ENCODE measurements at regions not wholly inside any gene's neighbourhood (a gene's known extent, or its start where the extent isn't known, plus 50 kb on each side); places are given as distances from the start of the nearest gene placed in this dataset.

DNA sequence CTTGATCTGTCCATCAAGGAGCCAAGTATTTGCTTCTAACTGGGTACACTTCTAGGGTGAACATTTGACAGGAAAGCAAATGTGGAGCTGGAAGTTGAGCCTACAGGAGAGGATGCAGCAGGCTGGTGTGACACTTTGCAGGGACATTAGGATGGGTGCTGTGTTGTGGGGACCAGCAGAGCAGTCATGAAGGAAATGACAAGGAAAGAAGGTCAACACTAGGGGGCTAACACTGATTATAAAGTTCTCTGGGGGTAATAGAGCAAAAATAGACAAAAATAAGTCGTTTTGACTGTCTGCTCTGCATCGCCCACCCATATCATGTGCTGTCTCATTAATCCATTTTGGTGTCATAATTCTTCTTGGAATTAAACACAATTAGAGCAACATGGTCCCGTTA is 652.4 kb downstream of the STK39 start:
- Histone ChIP-seq H3K36me3 (no peaks in the 10 kb centered on the region), H3K4me3 (no peak overlapping the region), H3K27ac (replicated peaks in 1 of 4) (no peak overlapping the region), H3K9me3 (no peaks in the 10 kb centered on the region), H3K4me1 (no peaks in the 10 kb centered on the region), H3K27me3 (no peaks in the 10 kb centered on the region)
- TF ChIP-seq, protein P1, sequence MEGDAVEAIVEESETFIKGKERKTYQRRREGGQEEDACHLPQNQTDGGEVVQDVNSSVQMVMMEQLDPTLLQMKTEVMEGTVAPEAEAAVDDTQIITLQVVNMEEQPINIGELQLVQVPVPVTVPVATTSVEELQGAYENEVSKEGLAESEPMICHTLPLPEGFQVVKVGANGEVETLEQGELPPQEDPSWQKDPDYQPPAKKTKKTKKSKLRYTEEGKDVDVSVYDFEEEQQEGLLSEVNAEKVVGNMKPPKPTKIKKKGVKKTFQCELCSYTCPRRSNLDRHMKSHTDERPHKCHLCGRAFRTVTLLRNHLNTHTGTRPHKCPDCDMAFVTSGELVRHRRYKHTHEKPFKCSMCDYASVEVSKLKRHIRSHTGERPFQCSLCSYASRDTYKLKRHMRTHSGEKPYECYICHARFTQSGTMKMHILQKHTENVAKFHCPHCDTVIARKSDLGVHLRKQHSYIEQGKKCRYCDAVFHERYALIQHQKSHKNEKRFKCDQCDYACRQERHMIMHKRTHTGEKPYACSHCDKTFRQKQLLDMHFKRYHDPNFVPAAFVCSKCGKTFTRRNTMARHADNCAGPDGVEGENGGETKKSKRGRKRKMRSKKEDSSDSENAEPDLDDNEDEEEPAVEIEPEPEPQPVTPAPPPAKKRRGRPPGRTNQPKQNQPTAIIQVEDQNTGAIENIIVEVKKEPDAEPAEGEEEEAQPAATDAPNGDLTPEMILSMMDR (IDR thresholded peaks at IDR 0.05), result no peak
- TF ChIP-seq POLR2AphosphoS5 (IDR thresholded peaks at IDR 0.05) (no peak), EP300 (IDR thresholded peaks at IDR 0.05) (no peak), POLR2A (IDR thresholded peaks at IDR 0.05; ENCODE audit: low read depth) (no peak)
- WGBS, result 76% methylated on average over 3 of the region's 3 CpGs
- DNase-seq (ENCODE audit: extremely low spot score), result no peak
- intact Hi-C loops (cut with DNase I), result no loop called here

DNA sequence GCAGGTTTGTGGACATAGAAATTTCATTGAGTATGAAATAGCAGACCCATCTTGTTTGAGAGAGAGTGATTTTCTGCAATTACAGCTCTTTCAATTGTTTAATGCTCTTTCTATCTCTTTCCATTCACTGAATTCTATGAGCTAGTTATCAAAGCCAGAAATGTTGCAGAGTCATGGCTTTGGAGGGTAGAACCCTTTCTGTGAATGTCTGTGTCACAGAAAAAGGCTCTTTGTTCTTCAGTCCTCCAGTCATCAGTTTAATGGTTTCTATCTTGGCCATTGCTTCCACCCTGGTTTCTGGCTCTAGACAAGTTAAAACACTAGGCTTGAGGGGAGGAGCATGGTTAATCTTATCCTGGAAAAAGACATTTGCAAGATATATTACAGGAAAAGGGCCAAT is 655.0 kb downstream of the STK39 start:
- intact Hi-C loops (cut with DNase I), result no loop called here
- H3K9me3 ChIP-seq, result no peaks in the 10 kb centered on the region

DNA sequence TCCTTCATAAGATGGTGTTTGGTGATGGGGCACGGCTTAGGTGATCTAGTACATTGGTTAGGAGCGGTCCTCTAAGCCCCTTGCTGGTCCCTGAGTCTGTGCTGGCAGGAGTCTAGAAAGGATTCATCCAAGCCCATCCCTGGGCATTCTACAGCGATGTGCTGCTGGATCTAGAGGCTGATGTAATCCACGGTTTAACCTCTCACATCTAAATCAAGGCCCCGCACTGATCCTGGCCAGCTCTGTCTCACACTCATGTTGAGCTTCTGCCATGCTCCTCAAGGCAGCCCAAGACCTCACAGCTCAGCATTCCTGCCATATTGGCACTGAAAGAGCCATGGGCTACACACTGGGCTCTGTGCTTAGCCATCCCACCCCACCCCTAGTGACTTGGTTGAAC is 664.8 kb downstream of the STK39 start:
- no peak overlapping the region for H3K27ac ChIP-seq (replicated peaks in 1 of 4)
- H3K36me3 ChIP-seq, result no peaks in the 10 kb centered on the region
- H3K9me3 ChIP-seq, result no peaks in the 10 kb centered on the region
- peaks cover 0 to 7% (median 0%) of the 10 kb centered on the region in 4 donors for H3K4me1 ChIP-seq
- TF ChIP-seq POLR2AphosphoS5 (IDR thresholded peaks at IDR 0.05) (no peak), POLR2A (IDR thresholded peaks at IDR 0.05; ENCODE audit: low read depth) (no peak), EP300 (IDR thresholded peaks at IDR 0.05) (no peak)
- TF ChIP-seq, protein P1 (IDR thresholded peaks at IDR 0.05), result no peak
- 94% methylated on average over 5 of the region's 5 CpGs for WGBS
- no peak overlapping the region for H3K4me3 ChIP-seq
- DNase-seq (ENCODE audit: extremely low spot score), result no peak
- intact Hi-C loops (cut with DNase I), result no loop called here
- H3K27me3 ChIP-seq, result no peaks in the 10 kb centered on the region

More for the DNA sequence above, 655.0 kb downstream of the STK39 start:
- H3K36me3 ChIP-seq, result no peaks in the 10 kb centered on the region
- no peak for DNase-seq (ENCODE audit: extremely low spot score)
- no peaks in the 10 kb centered on the region for H3K4me1 ChIP-seq
- TF ChIP-seq POLR2AphosphoS5 (IDR thresholded peaks at IDR 0.05), result no peak
- TF ChIP-seq EP300 (IDR thresholded peaks at IDR 0.05), result no peak
- TF ChIP-seq, protein P1 (IDR thresholded peaks at IDR 0.05), result no peak
- no peak for TF ChIP-seq POLR2A (IDR thresholded peaks at IDR 0.05; ENCODE audit: low read depth)
- H3K4me3 ChIP-seq, result no peak overlapping the region
- H3K27me3 ChIP-seq, result no peaks in the 10 kb centered on the region
- H3K27ac ChIP-seq (replicated peaks in 1 of 4), result no peak overlapping the region

DNA sequence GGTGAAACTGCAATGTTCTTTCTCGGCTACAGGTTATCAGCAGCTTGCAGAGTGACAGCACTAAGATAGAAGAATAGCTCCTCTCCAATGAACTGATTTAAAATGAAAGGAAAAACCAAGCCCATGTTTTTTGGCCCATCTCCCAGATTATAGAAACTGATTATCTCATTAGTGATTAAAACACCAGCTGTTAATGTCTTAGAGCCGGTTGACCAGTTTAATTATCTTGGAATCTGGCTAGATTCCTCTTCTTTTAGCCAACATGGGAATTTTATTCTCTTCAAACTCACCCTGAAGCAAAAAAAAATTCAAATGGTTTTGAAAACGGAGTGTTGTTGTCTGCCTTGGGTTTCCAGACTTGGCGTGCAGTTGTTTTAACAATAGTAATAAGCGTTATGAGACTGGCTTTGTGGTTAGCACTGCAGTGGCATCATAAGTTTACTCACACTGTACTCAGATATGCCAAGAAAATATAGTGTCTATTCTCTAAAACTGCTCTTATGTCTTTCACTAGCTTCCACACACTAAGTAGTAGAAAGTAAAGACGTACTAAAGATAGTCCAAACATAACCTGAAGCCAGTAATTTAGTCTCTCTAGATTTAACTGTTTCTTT is 665.3 kb downstream of the STK39 start:
- Histone ChIP-seq H3K36me3 (no peaks in the 10 kb centered on the region), H3K4me1 (peaks cover 0 to 7% (median 0%) of the 10 kb centered on the region in 4 donors), H3K27me3 (no peaks in the 10 kb centered on the region), H3K4me3 (peak overlapping the region in 2 of 4 donors; percentile 9 to 30), H3K27ac (replicated peaks in 1 of 4) (no peak overlapping the region), H3K9me3 (no peaks in the 10 kb centered on the region)
- no peak for DNase-seq (ENCODE audit: extremely low spot score)
- no peak for TF ChIP-seq POLR2A (IDR thresholded peaks at IDR 0.05; ENCODE audit: low read depth)
- no peak for TF ChIP-seq EP300 (IDR thresholded peaks at IDR 0.05)
- TF ChIP-seq, protein P1 (IDR thresholded peaks at IDR 0.05), result no peak
- TF ChIP-seq POLR2AphosphoS5 (IDR thresholded peaks at IDR 0.05), result no peak
- intact Hi-C loops (cut with DNase I), result no loop called here
- 74% methylated on average over 6 of the region's 6 CpGs for WGBS

DNA sequence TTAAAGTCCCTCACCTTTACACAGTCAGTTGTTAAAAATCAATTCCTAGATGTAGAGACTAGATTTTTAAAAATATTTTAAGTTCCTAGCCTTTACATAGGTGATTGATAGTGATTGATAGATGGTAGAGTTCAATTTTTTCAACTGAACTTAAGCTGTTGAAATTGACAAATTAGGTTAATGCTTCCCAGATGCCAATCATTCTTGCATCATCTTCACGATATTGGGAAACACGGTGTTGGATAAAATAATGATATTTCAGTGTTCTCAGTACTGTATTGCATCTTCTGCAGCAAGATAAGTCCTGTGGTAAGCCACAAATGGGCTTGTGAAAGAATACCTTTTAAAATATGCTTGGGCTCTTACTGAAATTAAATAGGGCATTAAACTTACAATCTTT is 667.6 kb downstream of the STK39 start:
- H3K36me3 ChIP-seq, result no peaks in the 10 kb centered on the region
- no peak overlapping the region for H3K27ac ChIP-seq (replicated peaks in 1 of 4)
- no peaks in the 10 kb centered on the region for H3K27me3 ChIP-seq
- WGBS, result 56% methylated on average over 2 of the region's 2 CpGs
- no peak overlapping the region for H3K4me3 ChIP-seq
- peaks cover 0 to 7% (median 0%) of the 10 kb centered on the region in 4 donors for H3K4me1 ChIP-seq
- no peaks in the 10 kb centered on the region for H3K9me3 ChIP-seq
- DNase-seq (ENCODE audit: extremely low spot score), result no peak
- intact Hi-C loops (cut with DNase I), result no loop called here
- TF ChIP-seq POLR2AphosphoS5 (IDR thresholded peaks at IDR 0.05) (no peak), POLR2A (IDR thresholded peaks at IDR 0.05; ENCODE audit: low read depth) (no peak), EP300 (IDR thresholded peaks at IDR 0.05) (no peak)
- TF ChIP-seq, protein P1 (IDR thresholded peaks at IDR 0.05), result no peak

Data from esophagus muscularis mucosa (tissue), 4 donors.